GM23338 (cell line): ENCODE measurements at regions not wholly inside any gene's neighbourhood (a gene's known extent, or its start where the extent isn't known, plus 50 kb on each side); places are given as distances from the start of the nearest gene placed in this dataset.

ENCODE experiments used
- EZH2 ChIP-seq: fragments of 200-600 bp; sonication (generic); IDR thresholded peaks from one replicate; pipeline ENCODE4 v1.8.0; 2017; ENCODE audit warnings: antibody characterized with exemption, mild to moderate bottlenecking, low read depth; ENCODE audit not compliant: unreplicated experiment
- JUNB ChIP-seq: IDR thresholded peaks from one replicate; pipeline ENCODE4 v1.6.1; 2016; ENCODE audit warnings: antibody characterized with exemption; ENCODE audit not compliant: unreplicated experiment
- NANOG ChIP-seq: IDR thresholded peaks from 2 replicates; pipeline ENCODE4 v1.6.1; 2016; ENCODE audit warnings: antibody characterized with exemption, borderline replicate concordance
- POLR2AphosphoS5 ChIP-seq: IDR thresholded peaks from 2 replicates; pipeline ENCODE4 v1.6.1; 2016; ENCODE audit warnings: antibody characterized with exemption, low read depth
- TF ChIP-seq, protein P1 (sequence below), 2 experiments: fragments of 200-600 bp in 1 of 2; sonication (generic) in 1 of 2; conservative IDR thresholded peaks; 2 replicates each; pipeline versions ENCODE4 v1.5.1 to v1.6.1; 2016 to 2017; ENCODE audit warnings: antibody characterized with exemption in 2 of 2, low read depth in 2 of 2, mild to moderate bottlenecking in 2 of 2, moderate library complexity in 1 of 2

DNA sequence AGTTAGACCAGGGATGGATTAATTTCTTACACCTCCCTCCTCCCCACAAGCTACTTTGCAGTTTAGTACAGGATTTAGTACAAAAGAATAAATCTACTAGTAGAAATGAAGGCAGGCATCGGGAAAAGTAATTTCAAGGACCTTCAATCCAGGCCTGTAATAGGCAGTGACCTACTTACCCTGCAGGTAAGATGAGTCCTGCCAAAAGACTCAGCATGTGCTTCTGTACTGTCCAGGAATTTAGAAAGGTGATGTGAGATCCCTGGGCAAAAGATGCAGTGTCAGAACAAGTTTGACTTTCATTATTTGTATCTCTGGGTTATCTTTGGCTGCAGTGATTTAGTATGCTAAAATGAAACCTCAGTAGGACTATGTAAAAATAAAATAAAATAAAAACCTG lies 403.0 kb downstream of the NOVA1 start:
- TF ChIP-seq, protein P1, sequence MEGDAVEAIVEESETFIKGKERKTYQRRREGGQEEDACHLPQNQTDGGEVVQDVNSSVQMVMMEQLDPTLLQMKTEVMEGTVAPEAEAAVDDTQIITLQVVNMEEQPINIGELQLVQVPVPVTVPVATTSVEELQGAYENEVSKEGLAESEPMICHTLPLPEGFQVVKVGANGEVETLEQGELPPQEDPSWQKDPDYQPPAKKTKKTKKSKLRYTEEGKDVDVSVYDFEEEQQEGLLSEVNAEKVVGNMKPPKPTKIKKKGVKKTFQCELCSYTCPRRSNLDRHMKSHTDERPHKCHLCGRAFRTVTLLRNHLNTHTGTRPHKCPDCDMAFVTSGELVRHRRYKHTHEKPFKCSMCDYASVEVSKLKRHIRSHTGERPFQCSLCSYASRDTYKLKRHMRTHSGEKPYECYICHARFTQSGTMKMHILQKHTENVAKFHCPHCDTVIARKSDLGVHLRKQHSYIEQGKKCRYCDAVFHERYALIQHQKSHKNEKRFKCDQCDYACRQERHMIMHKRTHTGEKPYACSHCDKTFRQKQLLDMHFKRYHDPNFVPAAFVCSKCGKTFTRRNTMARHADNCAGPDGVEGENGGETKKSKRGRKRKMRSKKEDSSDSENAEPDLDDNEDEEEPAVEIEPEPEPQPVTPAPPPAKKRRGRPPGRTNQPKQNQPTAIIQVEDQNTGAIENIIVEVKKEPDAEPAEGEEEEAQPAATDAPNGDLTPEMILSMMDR (conservative IDR thresholded peaks at IDR 0.05; ENCODE audit: low read depth in 2 of 2), result no peak
- TF ChIP-seq NANOG (no peak), POLR2AphosphoS5 (no peak), EZH2 (no peak), JUNB (no peak)
